ENCODE measurements at regions not wholly inside any gene's neighbourhood (a gene's known extent, or its start where the extent isn't known, plus 50 kb on each side); places are given as distances from the start of the nearest gene placed in this dataset.
"Not testable (repeated sequence)": the region's sequence is repeated elsewhere in the genome, so short reads cannot be mapped to it uniquely, and the experiment has no call there.

- no peak for DNase-seq (ENCODE audit: low read depth)
- TF ChIP-seq CTCF (IDR thresholded peaks at IDR 0.05; ENCODE audit: control insufficient read depth, extremely low read depth, insufficient read depth) = no peak
- H3K4me3 ChIP-seq (ENCODE audit: low read depth, low read length) = no peak overlapping the region
Measured at GRCh38 chr4:34974313-34974680, 1270.0 kb downstream of the ARAP2 start.

GRCh38 chr4:35021222-35021621 lies 1223.1 kb downstream of the ARAP2 start:
- DNase-seq (ENCODE audit: low read depth) = not testable (repeated sequence)

GRCh38 chr4:35025152-35025834 lies 1219.0 kb downstream of the ARAP2 start:
- DNase-seq (ENCODE audit: low read depth) = no peak
- no peak for TF ChIP-seq CTCF (IDR thresholded peaks at IDR 0.05; ENCODE audit: control insufficient read depth, extremely low read depth, insufficient read depth)
- no peak overlapping the region for H3K4me3 ChIP-seq (ENCODE audit: low read depth, low read length)

More at GRCh38 chr4:35021222-35021621, 1223.1 kb downstream of the ARAP2 start:
- H3K4me3 ChIP-seq (ENCODE audit: low read depth, low read length) = not testable (repeated sequence)

GRCh38 chr4:35038079-35038805 lies 1206.1 kb downstream of the ARAP2 start:
- no peak for TF ChIP-seq CTCF (IDR thresholded peaks at IDR 0.05; ENCODE audit: control insufficient read depth, extremely low read depth, insufficient read depth)
- no peak for DNase-seq (ENCODE audit: low read depth)
- no peak overlapping the region for H3K4me3 ChIP-seq (ENCODE audit: low read depth, low read length)

GRCh38 chr4:35038845-35039244 lies 1205.5 kb downstream of the ARAP2 start:
- no peak for TF ChIP-seq CTCF (IDR thresholded peaks at IDR 0.05; ENCODE audit: control insufficient read depth, extremely low read depth, insufficient read depth)
- H3K4me3 ChIP-seq (ENCODE audit: low read depth, low read length) = no peak overlapping the region
- DNase-seq (ENCODE audit: low read depth) = no peak

GRCh38 chr4:35052546-35052945 lies 1191.8 kb downstream of the ARAP2 start:
- no peak for DNase-seq (ENCODE audit: low read depth)
- no peak for TF ChIP-seq CTCF (IDR thresholded peaks at IDR 0.05; ENCODE audit: control insufficient read depth, extremely low read depth, insufficient read depth)
- H3K4me3 ChIP-seq (ENCODE audit: low read depth, low read length) = no peak overlapping the region

GRCh38 chr4:35063031-35063570 lies 1181.2 kb downstream of the ARAP2 start:
- no peak for DNase-seq (ENCODE audit: low read depth)
- no peak for TF ChIP-seq CTCF (IDR thresholded peaks at IDR 0.05; ENCODE audit: control insufficient read depth, extremely low read depth, insufficient read depth)
- no peak overlapping the region for H3K4me3 ChIP-seq (ENCODE audit: low read depth, low read length)

Measured in LNCaP clone FGC (cell line).